WTC11 (cell line): ENCODE measurements at regions not wholly inside any gene's neighbourhood (a gene's known extent, or its start where the extent isn't known, plus 50 kb on each side); places are given as distances from the start of the nearest gene placed in this dataset.

ENCODE experiments used
- ATAC-seq: fragments of 200-7000 bp; cut with Tn5 transposase; 2 replicates; pipeline ENCODE4 v1.10.0; 2021; ENCODE audit warnings: mild to moderate bottlenecking, moderate library complexity
- CTCF ChIA-PET: fragments of 300-600 bp; sonication (Branson Sonifier 250); formaldehyde crosslinking; loops from one replicate; lab custom pipeline; 2021; ENCODE audit warnings: antibody characterized with exemption; lab: Charles Lee
- POLR2A ChIA-PET: fragments of 350-600 bp; sonication (Branson Sonifier 250); formaldehyde crosslinking; loops from one replicate; lab custom pipeline; 2021; ENCODE audit warnings: antibody characterized with exemption; lab: Charles Lee
- DNase-seq: peaks from one replicate; pipeline ENCODE4 v3.0.0; 2021; ENCODE audit warnings: low spot score
- H3K27ac Mint-ChIP-seq: 2 replicates; pipeline ENCODE4 v1.8.0; 2021; ENCODE audit warnings: mixed read lengths
- H3K27me3 Mint-ChIP-seq: 2 replicates; pipeline ENCODE4 v1.8.0; 2021; ENCODE audit warnings: low read depth, mild to moderate bottlenecking, moderate library complexity, mixed read lengths
- H3K36me3 Mint-ChIP-seq: 2 replicates; pipeline ENCODE4 v1.8.0; 2021; ENCODE audit warnings: mixed read lengths
- H3K4me1 Mint-ChIP-seq: 2 replicates; pipeline ENCODE4 v1.8.0; 2022; ENCODE audit warnings: mixed read lengths
- H3K4me3 Mint-ChIP-seq: 2 replicates; pipeline ENCODE4 v1.8.0; 2021; ENCODE audit warnings: mild to moderate bottlenecking, moderate library complexity, mixed read lengths
- H3K9me3 Mint-ChIP-seq: 2 replicates; pipeline ENCODE4 v1.8.0; 2021; ENCODE audit warnings: mixed read lengths
- ATF2 ChIP-seq: sonication (generic); formaldehyde crosslinking; IDR thresholded peaks from 2 replicates; pipeline ENCODE4 v1.8.1; 2022; ENCODE audit warnings: low read depth, missing genetic modification reagents, borderline replicate concordance
- ATF6 ChIP-seq: sonication (generic); formaldehyde crosslinking; IDR thresholded peaks from 2 replicates; pipeline ENCODE4 v1.8.1; 2023; ENCODE audit warnings: mild to moderate bottlenecking, missing genetic modification reagents
- CBFB ChIP-seq: sonication (generic); formaldehyde crosslinking; IDR thresholded peaks from 2 replicates; pipeline ENCODE4 v1.8.1; 2022; ENCODE audit warnings: mild to moderate bottlenecking, low read depth, missing genetic modification reagents
- CREB1 ChIP-seq: sonication (generic); formaldehyde crosslinking; IDR thresholded peaks from 2 replicates; pipeline ENCODE4 v1.8.0; 2023; ENCODE audit warnings: mild to moderate bottlenecking, missing genetic modification reagents
- CREM ChIP-seq: sonication (generic); formaldehyde crosslinking; IDR thresholded peaks from 2 replicates; pipeline ENCODE4 v1.8.1; 2022; ENCODE audit warnings: mild to moderate bottlenecking, missing genetic modification reagents, moderate library complexity
- CTCF ChIP-seq: fragments of 200-600 bp; IDR thresholded peaks from 2 replicates; pipeline ENCODE4 v1.8.0; 2022; ENCODE audit warnings: antibody characterized with exemption
- FOXP1 ChIP-seq: sonication (generic); formaldehyde crosslinking; IDR thresholded peaks from 2 replicates; pipeline ENCODE4 v1.8.0; 2022; ENCODE audit warnings: missing genetic modification reagents, mild to moderate bottlenecking, moderate library complexity, borderline replicate concordance
- GTF2I ChIP-seq: fragments of 250-450 bp; sonication (Bioruptor Pico); conservative IDR thresholded peaks from 2 replicates; pipeline ENCODE4 v1.4.0; 2021; ENCODE audit warnings: mild to moderate bottlenecking
- HMGA2 ChIP-seq: fragments of 250-450 bp; sonication (Bioruptor Pico); IDR thresholded peaks from 2 replicates; pipeline ENCODE4 v1.4.0; 2021; ENCODE audit warnings: mild to moderate bottlenecking, moderate library complexity
- MLX ChIP-seq: sonication (generic); formaldehyde crosslinking; IDR thresholded peaks from 2 replicates; pipeline ENCODE4 v1.8.1; 2023; ENCODE audit warnings: mild to moderate bottlenecking, missing genetic modification reagents, moderate library complexity
- MYBL2 ChIP-seq: sonication (generic); formaldehyde crosslinking; IDR thresholded peaks from 2 replicates; pipeline ENCODE4 v1.8.1; 2023; ENCODE audit warnings: mild to moderate bottlenecking, moderate library complexity, missing genetic modification reagents
- NFATC4 ChIP-seq: fragments of 250-450 bp; sonication (Bioruptor Pico); IDR thresholded peaks from 2 replicates; pipeline ENCODE4 v1.9.0; 2021; ENCODE audit warnings: mild to moderate bottlenecking
- NR3C1 ChIP-seq: sonication (generic); formaldehyde crosslinking; conservative IDR thresholded peaks from 2 replicates; pipeline ENCODE4 v1.8.1; 2023; ENCODE audit warnings: low read depth, mild to moderate bottlenecking, missing genetic modification reagents
- PREB ChIP-seq: sonication (generic); formaldehyde crosslinking; IDR thresholded peaks from 2 replicates; pipeline ENCODE4 v1.8.1; 2022; ENCODE audit warnings: mild to moderate bottlenecking, missing genetic modification reagents, moderate library complexity, borderline replicate concordance
- SOX15 ChIP-seq: fragments of 250-450 bp; sonication (Bioruptor Pico); IDR thresholded peaks from 2 replicates; pipeline ENCODE4 v1.9.0; 2021; ENCODE audit warnings: mild to moderate bottlenecking
- TP53 ChIP-seq: sonication (generic); formaldehyde crosslinking; IDR thresholded peaks from 2 replicates; pipeline ENCODE4 v1.8.1; 2023; ENCODE audit warnings: mild to moderate bottlenecking, missing genetic modification reagents
- ZBTB21 ChIP-seq: sonication (generic); formaldehyde crosslinking; IDR thresholded peaks from 2 replicates; pipeline ENCODE4 v1.8.1; 2023; ENCODE audit warnings: mild to moderate bottlenecking, missing genetic modification reagents, borderline replicate concordance
- ZNF121 ChIP-seq: sonication (generic); formaldehyde crosslinking; IDR thresholded peaks from 2 replicates; pipeline ENCODE4 v1.8.0; 2023; ENCODE audit warnings: missing genetic modification reagents
- ZNF138 ChIP-seq: sonication (generic); formaldehyde crosslinking; conservative IDR thresholded peaks from 2 replicates; pipeline ENCODE4 v1.8.1; 2022; ENCODE audit warnings: mild to moderate bottlenecking, moderate library complexity, missing genetic modification reagents
- ZNF219 ChIP-seq: sonication (generic); formaldehyde crosslinking; IDR thresholded peaks from 2 replicates; pipeline ENCODE4 v1.8.0; 2023; ENCODE audit warnings: missing genetic modification reagents, mild to moderate bottlenecking, borderline replicate concordance
- ZNF416 ChIP-seq: fragments of 250-450 bp; sonication (Bioruptor Pico); IDR thresholded peaks from 2 replicates; pipeline ENCODE4 v1.9.0; 2021; ENCODE audit warnings: mild to moderate bottlenecking, inconsistent platforms
- ZNF425 ChIP-seq: fragments of 250-450 bp; sonication (Bioruptor Pico); conservative IDR thresholded peaks from 2 replicates; pipeline ENCODE4 v1.9.0; 2021; ENCODE audit warnings: mild to moderate bottlenecking
- ZNF512 ChIP-seq: sonication (generic); formaldehyde crosslinking; IDR thresholded peaks from 2 replicates; pipeline ENCODE4 v1.8.1; 2022; ENCODE audit warnings: missing genetic modification reagents, borderline replicate concordance
- TF ChIP-seq, protein P1 (sequence below): sonication (generic); formaldehyde crosslinking; conservative IDR thresholded peaks from 2 replicates; pipeline ENCODE4 v1.8.1; 2022; ENCODE audit warnings: mild to moderate bottlenecking, missing genetic modification reagents

DNA sequence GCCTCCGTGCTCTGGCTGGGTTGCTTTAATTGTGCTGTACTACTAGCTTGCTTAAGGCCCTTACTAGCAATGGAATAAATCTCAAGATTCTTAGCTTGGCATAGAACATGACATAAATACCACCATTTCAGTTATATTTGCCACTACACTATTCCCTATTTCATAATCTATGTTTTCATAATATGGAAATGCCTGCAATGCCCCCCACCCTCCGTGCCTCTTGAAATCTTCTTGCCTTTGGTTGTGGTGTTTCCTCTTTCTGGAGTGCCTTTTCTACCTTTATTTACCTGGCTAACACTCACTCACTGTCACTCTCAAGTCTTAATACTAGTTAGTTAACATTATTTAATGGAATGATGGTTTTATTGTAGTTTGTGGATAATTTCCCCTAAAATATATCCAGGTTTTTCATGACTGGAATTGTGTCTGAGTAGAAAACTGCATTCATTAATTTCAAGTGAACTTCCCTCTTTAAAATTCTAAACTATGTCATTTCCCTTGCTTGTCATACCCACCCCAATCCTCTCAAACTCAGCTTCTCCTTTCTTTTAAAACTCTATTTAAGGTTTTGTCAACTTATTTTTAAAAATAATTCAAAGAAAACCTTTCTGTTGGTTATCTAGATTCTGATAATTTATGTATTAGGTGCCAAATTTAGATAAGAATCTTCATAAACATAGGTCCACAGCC is 521.7 kb upstream of the DAB2 start:
- no peak for ATAC-seq
- no peak overlapping the region for H3K4me3 Mint-ChIP-seq
- ChIA-PET POLR2A (no interaction called here), CTCF (no interaction called here)
- no peaks in the 10 kb centered on the region; the same call in 1 of the 2 replicates for H3K27me3 Mint-ChIP-seq
- peaks cover 2% of the 10 kb centered on the region; the same call in 1 of the 2 replicates for H3K9me3 Mint-ChIP-seq
- DNase-seq: no peak
- H3K27ac Mint-ChIP-seq: no peak overlapping the region
- 0 out of 2 replicates have a peak, but pooled peaks cover 2% of the 10 kb centered on the region for H3K36me3 Mint-ChIP-seq
- TF ChIP-seq HMGA2 (CRISPR knock-in tag) (no peak), NR3C1 (CRISPR knock-in tag) (no peak), CTCF (no peak), ZNF121 (CRISPR knock-in tag) (no peak), ZNF512 (CRISPR knock-in tag) (no peak), GTF2I (CRISPR knock-in tag) (no peak), MYBL2 (CRISPR knock-in tag) (no peak), ATF6 (CRISPR knock-in tag) (no peak), FOXP1 (CRISPR knock-in tag) (no peak), MLX (CRISPR knock-in tag) (no peak), ATF2 (CRISPR knock-in tag) (no peak), PREB (no peak), CBFB (CRISPR knock-in tag) (no peak), ZNF416 (no peak)
- TF ChIP-seq, protein P1, sequence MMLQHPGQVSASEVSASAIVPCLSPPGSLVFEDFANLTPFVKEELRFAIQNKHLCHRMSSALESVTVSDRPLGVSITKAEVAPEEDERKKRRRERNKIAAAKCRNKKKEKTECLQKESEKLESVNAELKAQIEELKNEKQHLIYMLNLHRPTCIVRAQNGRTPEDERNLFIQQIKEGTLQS (CRISPR knock-in tag): no peak
- no peaks in the 10 kb centered on the region for H3K4me1 Mint-ChIP-seq

- no peaks in the 10 kb centered on the region for H3K9me3 Mint-ChIP-seq
- H3K4me3 Mint-ChIP-seq: no peak overlapping the region
- H3K36me3 Mint-ChIP-seq: no peaks in the 10 kb centered on the region
- CTCF ChIA-PET: no interaction called here
- POLR2A ChIA-PET: no interaction called here
- no peak overlapping the region for H3K27ac Mint-ChIP-seq
- ATAC-seq (no peak), DNase-seq (no peak)
- H3K4me1 Mint-ChIP-seq: no peaks in the 10 kb centered on the region
- H3K27me3 Mint-ChIP-seq: no peaks in the 10 kb centered on the region
- no peak for TF ChIP-seq TP53
- TF ChIP-seq ZNF219 (CRISPR knock-in tag): no peak
- no peak for TF ChIP-seq CREM (CRISPR knock-in tag)
- TF ChIP-seq ZBTB21 (CRISPR knock-in tag): no peak
- no peak for TF ChIP-seq SOX15 (CRISPR knock-in tag)
- TF ChIP-seq, protein P1 (CRISPR knock-in tag): no peak
- TF ChIP-seq NFATC4 (CRISPR knock-in tag): no peak
- no peak for TF ChIP-seq NR3C1 (CRISPR knock-in tag)
- no peak for TF ChIP-seq CREB1
- TF ChIP-seq ZNF138 (CRISPR knock-in tag): no peak
- no peak for TF ChIP-seq ZNF425 (CRISPR knock-in tag)
Measured at GRCh38 chr5:39945870-39946269, 521.1 kb upstream of the DAB2 start.
